ENCODE measurements at regions not wholly inside any gene's neighbourhood (a gene's known extent, or its start where the extent isn't known, plus 50 kb on each side); places are given as distances from the start of the nearest gene placed in this dataset.

- POLR2A ChIA-PET = interaction anchor here (0.6 to 0.8 kb wide), 4 partner anchors 17 to 574 kb away, joined by 3 to 15 read pairs (median 6); no protein-coding TSS in a partner anchor
- H3K4me1 Mint-ChIP-seq = peaks cover 41 to 44% (median 44%) of the 10 kb centered on the region in 3 donors
Measured at GRCh38 chr3:112734736-112735350, 93.9 kb upstream of the CCDC80 start.

GRCh38 chr3:112734171-112734570, 93.2 kb upstream of the CCDC80 start:
- H3K4me1 ChIP-seq (ENCODE audit: control insufficient read depth in 1 of 2, extremely low read depth in 1 of 2, insufficient read depth in 2 of 2, low read length in 2 of 2) = peaks cover 18 to 32% of the 10 kb centered on the region in 2 experiments
- Mint-ChIP-seq H3K4me1 (peaks cover 35 to 37% (median 37%) of the 10 kb centered on the region in 3 donors), H3K4me3 (no peak overlapping the region), H3K27me3 (no peaks in the 10 kb centered on the region), H3K36me3 (no peaks in the 10 kb centered on the region), H3K27ac (no peak overlapping the region), H3K9me3 (no peaks in the 10 kb centered on the region)
- CTCF ChIA-PET = interaction anchor here (0.6 to 5.1 kb wide), 48 partner anchors 11 to 1179 kb away, joined by 3 to 68 read pairs (median 5); partner anchors contain the start of genes CD200R1 (in 2 of the 2), ATG3 (in 1 of the 2), GTPBP8 (in 1 of the 2) and SLC35A5 (in 1 of the 2)
- H3K27ac ChIP-seq (ENCODE audit: low read length) = no peak overlapping the region
- no CpG with 5 or more reads among the region's 2 CpGs for WGBS (ENCODE audit: insufficient coverage)
- H3K27me3 ChIP-seq (replicated peaks in 1 of 2; ENCODE audit: control insufficient read depth in 2 of 2, extremely low read depth in 1 of 2, insufficient read depth in 2 of 2, low read length in 1 of 2) = no peaks in the 10 kb centered on the region
- DNase-seq = no peak
- POLR2A ChIA-PET = interaction anchor here (0.6 to 0.8 kb wide), 3 partner anchors 16 to 223 kb away, joined by 3 to 5 read pairs (median 3); no protein-coding TSS in a partner anchor
- no peaks in the 10 kb centered on the region for H3K9me3 ChIP-seq
- no peaks in the 10 kb centered on the region for H3K36me3 ChIP-seq (ENCODE audit: control insufficient read depth in 2 of 2, extremely low read depth in 1 of 2, insufficient read depth in 1 of 2, low read length in 1 of 2)
- H3K4me3 ChIP-seq (ENCODE audit: control insufficient read depth in 1 of 2, extremely low read depth in 1 of 2, low read length in 1 of 2) = no peak overlapping the region
- no peak for ATAC-seq (replicated peaks in 1 of 4)

More at GRCh38 chr3:112734736-112735350, 93.9 kb upstream of the CCDC80 start:
- Histone ChIP-seq H3K9me3 (no peaks in the 10 kb centered on the region), H3K27ac (ENCODE audit: low read length) (no peak overlapping the region), H3K27me3 (replicated peaks in 1 of 2; ENCODE audit: control insufficient read depth in 2 of 2, extremely low read depth in 1 of 2, insufficient read depth in 2 of 2, low read length in 1 of 2) (no peaks in the 10 kb centered on the region), H3K4me3 (ENCODE audit: control insufficient read depth in 1 of 2, extremely low read depth in 1 of 2, low read length in 1 of 2) (no peak overlapping the region), H3K4me1 (ENCODE audit: control insufficient read depth in 1 of 2, extremely low read depth in 1 of 2, insufficient read depth in 2 of 2, low read length in 2 of 2) (peaks cover 22 to 34% of the 10 kb centered on the region in 2 experiments), H3K36me3 (ENCODE audit: control insufficient read depth in 2 of 2, extremely low read depth in 1 of 2, insufficient read depth in 1 of 2, low read length in 1 of 2) (no peaks in the 10 kb centered on the region)
- peak; percentile 16 to 84 (median 52) for DNase-seq
- 80% methylated on average over 5 of the region's 12 CpGs for WGBS (ENCODE audit: insufficient coverage)
- Mint-ChIP-seq H3K4me3 (peak overlapping the region in 1 of 3 donors; percentile 13), H3K27me3 (no peaks in the 10 kb centered on the region), H3K36me3 (no peaks in the 10 kb centered on the region), H3K9me3 (no peaks in the 10 kb centered on the region), H3K27ac (peak overlapping the region in 1 of 2 donors; percentile 3)
- ATAC-seq (replicated peaks in 1 of 4) = peak; percentile 48 to 71 (median 55)
- CTCF ChIA-PET = interaction anchor here (0.6 to 5.1 kb wide), 52 partner anchors 9 to 1179 kb away, joined by 3 to 68 read pairs (median 4); partner anchors contain the start of genes CD200R1 (in 2 of the 2), ATG3 (in 1 of the 2), GTPBP8 (in 1 of the 2) and SLC35A5 (in 1 of the 2)

DNA sequence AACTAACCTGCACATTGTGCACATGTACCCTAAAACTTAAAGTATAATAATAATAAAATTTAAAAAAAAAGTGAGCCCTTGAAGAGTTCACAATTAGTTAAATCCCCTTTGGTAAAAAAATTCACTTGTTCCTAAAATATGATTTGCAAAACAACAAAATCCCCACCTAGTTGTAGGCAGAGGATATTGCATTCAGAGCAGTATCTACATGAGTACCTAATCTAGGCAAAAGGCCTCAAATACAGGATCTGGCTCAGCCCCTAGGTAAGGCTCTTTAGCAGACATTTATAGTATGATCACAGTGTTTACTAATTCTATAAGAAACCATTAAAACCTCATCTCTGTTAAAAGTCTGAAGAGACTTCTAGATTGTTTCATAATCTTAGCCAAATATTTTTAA, 89.3 kb upstream of the CCDC80 start:
- Mint-ChIP-seq H3K27me3 (no peaks in the 10 kb centered on the region), H3K36me3 (no peaks in the 10 kb centered on the region), H3K4me3 (no peak overlapping the region), H3K27ac (no peak overlapping the region), H3K9me3 (no peaks in the 10 kb centered on the region), H3K4me1 (peaks cover 5 to 7% (median 6%) of the 10 kb centered on the region in 3 donors)
- H3K4me1 ChIP-seq (ENCODE audit: control insufficient read depth in 1 of 2, extremely low read depth in 1 of 2, insufficient read depth in 2 of 2, low read length in 2 of 2) = peaks cover 0 to 6% of the 10 kb centered on the region in 2 experiments
- no peak overlapping the region for H3K4me3 ChIP-seq (ENCODE audit: control insufficient read depth in 1 of 2, extremely low read depth in 1 of 2, low read length in 1 of 2)
- no peaks in the 10 kb centered on the region for H3K36me3 ChIP-seq (ENCODE audit: control insufficient read depth in 2 of 2, extremely low read depth in 1 of 2, insufficient read depth in 1 of 2, low read length in 1 of 2)
- H3K9me3 ChIP-seq = no peaks in the 10 kb centered on the region
- ChIA-PET POLR2A (no interaction called here), CTCF (no interaction called here)
- H3K27me3 ChIP-seq (replicated peaks in 1 of 2; ENCODE audit: control insufficient read depth in 2 of 2, extremely low read depth in 1 of 2, insufficient read depth in 2 of 2, low read length in 1 of 2) = no peaks in the 10 kb centered on the region
- DNase-seq = no peak
- no peak overlapping the region for H3K27ac ChIP-seq (ENCODE audit: low read length)
- ATAC-seq (replicated peaks in 1 of 4) = no peak

GRCh38 chr3:112721231-112721630, 80.3 kb upstream of the CCDC80 start:
- ATAC-seq (replicated peaks in 1 of 4) (no peak), DNase-seq (no peak)
- no CpG with 5 or more reads among the region's 4 CpGs for WGBS (ENCODE audit: insufficient coverage)
- no peaks in the 10 kb centered on the region for H3K4me1 ChIP-seq (ENCODE audit: control insufficient read depth in 1 of 2, extremely low read depth in 1 of 2, insufficient read depth in 2 of 2, low read length in 2 of 2)
- Mint-ChIP-seq H3K36me3 (no peaks in the 10 kb centered on the region), H3K27me3 (peaks cover 0 to 7% of the 10 kb centered on the region in 2 donors), H3K9me3 (no peaks in the 10 kb centered on the region), H3K27ac (no peak overlapping the region), H3K4me1 (no peaks in the 10 kb centered on the region), H3K4me3 (no peak overlapping the region)
- H3K36me3 ChIP-seq (ENCODE audit: control insufficient read depth in 2 of 2, extremely low read depth in 1 of 2, insufficient read depth in 1 of 2, low read length in 1 of 2) = no peaks in the 10 kb centered on the region
- no peaks in the 10 kb centered on the region for H3K27me3 ChIP-seq (replicated peaks in 1 of 2; ENCODE audit: control insufficient read depth in 2 of 2, extremely low read depth in 1 of 2, insufficient read depth in 2 of 2, low read length in 1 of 2)
- no peak overlapping the region for H3K4me3 ChIP-seq (ENCODE audit: control insufficient read depth in 1 of 2, extremely low read depth in 1 of 2, low read length in 1 of 2)
- ChIA-PET CTCF (no interaction called here), POLR2A (no interaction called here)
- H3K27ac ChIP-seq (ENCODE audit: low read length) = no peak overlapping the region
- H3K9me3 ChIP-seq = no peaks in the 10 kb centered on the region

DNA sequence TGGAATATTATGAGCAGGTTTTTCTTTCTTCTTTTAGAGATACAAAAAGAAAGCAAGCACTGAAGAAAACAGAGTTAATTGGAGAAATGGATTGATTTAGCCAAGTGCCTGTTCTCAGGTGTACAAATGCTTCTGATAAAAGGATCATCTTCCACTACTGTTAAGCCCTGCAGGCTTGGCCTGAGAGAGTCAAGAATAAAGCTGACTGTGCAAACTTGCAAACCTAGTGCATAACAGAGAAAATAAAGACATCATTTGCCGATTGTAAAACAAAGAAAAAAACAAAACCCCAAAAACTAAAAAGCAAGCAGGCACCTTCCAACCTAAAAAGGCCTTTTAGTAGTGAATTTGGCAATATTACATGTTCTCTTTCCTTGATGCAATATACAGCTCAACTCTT, 78.0 kb upstream of the CCDC80 start:
- H3K4me1 ChIP-seq (ENCODE audit: control insufficient read depth in 1 of 2, extremely low read depth in 1 of 2, insufficient read depth in 2 of 2, low read length in 2 of 2) = no peaks in the 10 kb centered on the region
- ChIA-PET POLR2A (no interaction called here), CTCF (no interaction called here)
- no peak overlapping the region for H3K4me3 ChIP-seq (ENCODE audit: control insufficient read depth in 1 of 2, extremely low read depth in 1 of 2, low read length in 1 of 2)
- ATAC-seq (replicated peaks in 1 of 4) (no peak), DNase-seq (no peak)
- no CpG with 5 or more reads among the region's 1 CpG for WGBS (ENCODE audit: insufficient coverage)
- Mint-ChIP-seq H3K4me3 (no peak overlapping the region), H3K36me3 (no peaks in the 10 kb centered on the region), H3K27ac (no peak overlapping the region), H3K9me3 (no peaks in the 10 kb centered on the region), H3K27me3 (peaks cover 0 to 7% of the 10 kb centered on the region in 2 donors), H3K4me1 (no peaks in the 10 kb centered on the region)
- no peaks in the 10 kb centered on the region for H3K36me3 ChIP-seq (ENCODE audit: control insufficient read depth in 2 of 2, extremely low read depth in 1 of 2, insufficient read depth in 1 of 2, low read length in 1 of 2)
- H3K27ac ChIP-seq (ENCODE audit: low read length) = no peak overlapping the region
- no peaks in the 10 kb centered on the region for H3K27me3 ChIP-seq (replicated peaks in 1 of 2; ENCODE audit: control insufficient read depth in 2 of 2, extremely low read depth in 1 of 2, insufficient read depth in 2 of 2, low read length in 1 of 2)
- H3K9me3 ChIP-seq = no peaks in the 10 kb centered on the region

DNA sequence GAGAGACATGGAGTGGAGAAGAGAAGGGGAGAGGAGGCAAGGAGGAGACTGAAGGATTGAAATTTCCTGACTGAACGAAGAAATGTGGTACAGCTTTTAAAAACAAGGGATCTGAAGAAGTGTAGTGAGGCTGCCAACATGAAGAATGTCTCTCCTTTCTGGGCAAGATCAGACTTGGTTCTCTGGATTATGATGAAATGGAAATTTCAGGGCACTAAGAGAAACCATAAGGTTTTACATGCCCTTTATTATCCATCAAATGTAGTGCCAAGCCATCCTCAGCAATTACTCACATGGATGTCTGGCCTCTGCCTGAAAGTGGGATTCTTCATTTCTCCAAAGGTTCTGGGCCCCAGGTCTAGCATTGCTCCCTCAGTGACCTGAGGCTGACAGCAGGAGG, 77.6 kb upstream of the CCDC80 start:
- CTCF ChIA-PET = no interaction called here
- no peaks in the 10 kb centered on the region for H3K36me3 ChIP-seq (ENCODE audit: control insufficient read depth in 2 of 2, extremely low read depth in 1 of 2, insufficient read depth in 1 of 2, low read length in 1 of 2)
- no peak overlapping the region for H3K27ac Mint-ChIP-seq

More for the DNA sequence above, 77.6 kb upstream of the CCDC80 start:
- no peak overlapping the region for H3K4me3 Mint-ChIP-seq
- H3K36me3 Mint-ChIP-seq = no peaks in the 10 kb centered on the region
- no peaks in the 10 kb centered on the region for H3K4me1 Mint-ChIP-seq
- WGBS (ENCODE audit: insufficient coverage) = 31% methylated on average over 1 of the region's 1 CpG
- no peaks in the 10 kb centered on the region for H3K27me3 ChIP-seq (replicated peaks in 1 of 2; ENCODE audit: control insufficient read depth in 2 of 2, extremely low read depth in 1 of 2, insufficient read depth in 2 of 2, low read length in 1 of 2)
- ATAC-seq (replicated peaks in 1 of 4) (no peak), DNase-seq (no peak)
- no peaks in the 10 kb centered on the region for H3K9me3 Mint-ChIP-seq
- H3K27me3 Mint-ChIP-seq = peaks cover 0 to 7% of the 10 kb centered on the region in 2 donors
- POLR2A ChIA-PET = interaction anchor here in 1 of 2 donors (0.5 kb wide), 1 partner anchor 16 kb away, joined by 5 read pairs; no protein-coding TSS in a partner anchor
- no peaks in the 10 kb centered on the region for H3K4me1 ChIP-seq (ENCODE audit: control insufficient read depth in 1 of 2, extremely low read depth in 1 of 2, insufficient read depth in 2 of 2, low read length in 2 of 2)
- no peak overlapping the region for H3K4me3 ChIP-seq (ENCODE audit: control insufficient read depth in 1 of 2, extremely low read depth in 1 of 2, low read length in 1 of 2)
- H3K9me3 ChIP-seq = no peaks in the 10 kb centered on the region
- no peak overlapping the region for H3K27ac ChIP-seq (ENCODE audit: low read length)

Measured in T-cell (primary cell).